ENCODE measurements at regions not wholly inside any gene's neighbourhood (a gene's known extent, or its start where the extent isn't known, plus 50 kb on each side); places are given as distances from the start of the nearest gene placed in this dataset.

DNA sequence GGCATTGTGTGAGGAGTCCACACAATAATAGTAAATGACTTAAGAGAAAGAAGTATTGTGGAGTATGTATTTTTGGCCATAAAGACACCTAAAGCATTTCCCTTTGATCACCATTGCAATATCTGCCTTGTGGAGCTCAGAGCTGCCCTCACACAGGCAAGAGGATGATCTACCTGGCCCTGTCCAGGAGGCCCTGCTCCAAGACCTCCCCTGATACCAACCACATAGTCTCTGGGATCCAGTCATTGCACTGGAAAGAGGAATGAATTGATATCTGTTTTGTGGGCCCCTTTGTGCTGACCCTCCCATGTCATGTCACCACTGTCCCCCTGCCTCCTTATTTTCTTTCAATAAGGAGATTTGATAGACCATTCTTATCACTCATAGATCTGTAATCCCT lies 430.6 kb upstream of the TNP1 start:
- TF ChIP-seq, protein P1, sequence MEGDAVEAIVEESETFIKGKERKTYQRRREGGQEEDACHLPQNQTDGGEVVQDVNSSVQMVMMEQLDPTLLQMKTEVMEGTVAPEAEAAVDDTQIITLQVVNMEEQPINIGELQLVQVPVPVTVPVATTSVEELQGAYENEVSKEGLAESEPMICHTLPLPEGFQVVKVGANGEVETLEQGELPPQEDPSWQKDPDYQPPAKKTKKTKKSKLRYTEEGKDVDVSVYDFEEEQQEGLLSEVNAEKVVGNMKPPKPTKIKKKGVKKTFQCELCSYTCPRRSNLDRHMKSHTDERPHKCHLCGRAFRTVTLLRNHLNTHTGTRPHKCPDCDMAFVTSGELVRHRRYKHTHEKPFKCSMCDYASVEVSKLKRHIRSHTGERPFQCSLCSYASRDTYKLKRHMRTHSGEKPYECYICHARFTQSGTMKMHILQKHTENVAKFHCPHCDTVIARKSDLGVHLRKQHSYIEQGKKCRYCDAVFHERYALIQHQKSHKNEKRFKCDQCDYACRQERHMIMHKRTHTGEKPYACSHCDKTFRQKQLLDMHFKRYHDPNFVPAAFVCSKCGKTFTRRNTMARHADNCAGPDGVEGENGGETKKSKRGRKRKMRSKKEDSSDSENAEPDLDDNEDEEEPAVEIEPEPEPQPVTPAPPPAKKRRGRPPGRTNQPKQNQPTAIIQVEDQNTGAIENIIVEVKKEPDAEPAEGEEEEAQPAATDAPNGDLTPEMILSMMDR (conservative IDR thresholded peaks at IDR 0.05; ENCODE audit: low read depth, low read length) = no peak
- no peak for TF ChIP-seq EZH2 (IDR thresholded peaks at IDR 0.05; ENCODE audit: borderline replicate concordance, low read depth, low read length, poor library complexity, severe bottlenecking)
